ENCODE measurements at regions not wholly inside any gene's neighbourhood (a gene's known extent, or its start where the extent isn't known, plus 50 kb on each side); places are given as distances from the start of the nearest gene placed in this dataset.

- 50 to 58% methylated on average over 6 of the region's 6 CpGs for WGBS, 2 donors
Measured at GRCh38 chr7:88500131-88500530, 193.4 kb upstream of the STEAP4 start.

DNA sequence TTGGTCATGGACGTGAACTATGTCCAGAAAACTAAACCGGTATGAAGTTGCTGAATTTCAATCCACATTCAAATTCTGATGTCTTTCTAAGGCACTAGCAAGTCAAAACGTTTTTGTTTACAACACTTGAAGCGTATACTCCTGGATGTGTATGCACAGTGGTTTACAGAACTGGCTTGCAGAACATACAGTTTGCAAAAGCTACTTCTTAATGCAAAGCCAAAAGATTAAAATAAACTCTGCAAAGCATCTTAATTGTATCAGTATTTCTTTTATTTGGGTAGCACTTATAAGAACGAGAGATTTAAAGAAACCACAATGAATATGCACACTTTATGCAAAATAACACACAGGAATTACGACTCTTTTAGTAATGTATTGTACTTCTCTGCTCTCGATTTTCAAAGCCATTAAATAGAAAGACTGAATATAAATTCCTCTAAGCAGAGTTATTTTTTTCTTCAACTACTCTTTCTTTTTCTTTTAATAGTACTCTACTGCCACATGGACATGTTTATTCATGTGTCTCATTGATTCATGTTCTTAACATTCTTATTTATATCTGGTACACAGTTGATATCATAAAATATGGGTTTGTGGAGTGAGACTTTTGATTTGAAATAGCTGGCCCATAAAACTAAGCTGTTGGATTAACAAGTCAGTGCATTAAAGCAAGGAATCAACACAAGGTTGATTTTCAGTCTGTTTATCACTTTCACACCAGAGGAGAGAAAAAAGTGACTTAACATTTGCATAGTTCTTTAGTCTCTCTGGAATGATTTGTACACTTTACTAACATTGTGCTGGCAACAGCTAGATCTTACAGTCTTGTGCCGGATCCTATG lies 189.4 kb upstream of the STEAP4 start:
- Histone ChIP-seq H3K36me3 (no peaks in the 10 kb centered on the region), H3K9me3 (no peaks in the 10 kb centered on the region), H3K4me1 (no peaks in the 10 kb centered on the region), H3K4me3 (no peak overlapping the region), H3K27me3 (no peaks in the 10 kb centered on the region), H3K27ac (no peak overlapping the region)
- no peak for DNase-seq (ENCODE audit: low spot score in 2 of 2)
- WGBS, 2 donors: 63 to 70% methylated on average over 8 of the region's 8 CpGs
- no peak for TF ChIP-seq EP300 (IDR thresholded peaks at IDR 0.05)
- TF ChIP-seq POLR2A (IDR thresholded peaks at IDR 0.05): no peak
- TF ChIP-seq CTCF (IDR thresholded peaks at IDR 0.05): no peak

More at GRCh38 chr7:88500131-88500530, 193.4 kb upstream of the STEAP4 start:
- no peak overlapping the region for H3K4me3 ChIP-seq
- H3K27me3 ChIP-seq: no peaks in the 10 kb centered on the region
- H3K27ac ChIP-seq: no peak overlapping the region
- H3K9me3 ChIP-seq: no peaks in the 10 kb centered on the region
- no peaks in the 10 kb centered on the region for H3K36me3 ChIP-seq
- DNase-seq (ENCODE audit: low spot score in 2 of 2): no peak
- H3K4me1 ChIP-seq: no peaks in the 10 kb centered on the region
- TF ChIP-seq CTCF (IDR thresholded peaks at IDR 0.05) (no peak), POLR2A (IDR thresholded peaks at IDR 0.05) (no peak), EP300 (IDR thresholded peaks at IDR 0.05) (no peak)

GRCh38 chr7:88492153-88492552 lies 185.5 kb upstream of the STEAP4 start:
- no peak overlapping the region for H3K27ac ChIP-seq
- no peaks in the 10 kb centered on the region for H3K4me1 ChIP-seq
- no peaks in the 10 kb centered on the region for H3K36me3 ChIP-seq
- no peak for DNase-seq (ENCODE audit: low spot score in 2 of 2)
- no peaks in the 10 kb centered on the region for H3K27me3 ChIP-seq
- H3K9me3 ChIP-seq: no peaks in the 10 kb centered on the region
- no peak overlapping the region for H3K4me3 ChIP-seq
- no peak for TF ChIP-seq CTCF (IDR thresholded peaks at IDR 0.05)
- TF ChIP-seq EP300 (IDR thresholded peaks at IDR 0.05): no peak
- TF ChIP-seq POLR2A (IDR thresholded peaks at IDR 0.05): no peak

DNA sequence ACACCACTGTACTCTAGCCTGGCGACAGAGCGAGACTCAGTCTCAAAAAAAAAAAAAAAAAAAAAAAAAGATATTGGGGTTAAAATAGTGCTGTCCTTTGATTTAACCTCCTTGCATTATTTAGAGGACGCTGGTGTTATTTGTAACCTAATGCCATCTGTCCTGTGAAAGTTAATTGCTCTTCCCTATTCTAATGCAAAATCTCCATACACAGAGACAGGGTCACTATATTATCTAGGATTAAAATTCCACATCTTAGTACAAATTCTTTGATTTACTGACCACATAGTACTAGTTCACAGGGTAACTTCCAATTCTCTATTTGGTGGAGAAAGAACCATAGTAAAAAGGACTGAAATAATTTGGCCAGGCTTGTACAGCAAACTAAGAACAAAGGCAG lies 184.2 kb upstream of the STEAP4 start:
- no peak overlapping the region for H3K27ac ChIP-seq
- H3K4me3 ChIP-seq: no peak overlapping the region
- no peaks in the 10 kb centered on the region for H3K9me3 ChIP-seq
- no peaks in the 10 kb centered on the region for H3K36me3 ChIP-seq
- H3K4me1 ChIP-seq: no peaks in the 10 kb centered on the region
- TF ChIP-seq CTCF (IDR thresholded peaks at IDR 0.05) (no peak), POLR2A (IDR thresholded peaks at IDR 0.05) (no peak), EP300 (IDR thresholded peaks at IDR 0.05) (no peak)
- no peak for DNase-seq (ENCODE audit: low spot score in 2 of 2)
- no peaks in the 10 kb centered on the region for H3K27me3 ChIP-seq
- WGBS, 2 donors: 79 to 80% methylated on average over 3 of the region's 3 CpGs

DNA sequence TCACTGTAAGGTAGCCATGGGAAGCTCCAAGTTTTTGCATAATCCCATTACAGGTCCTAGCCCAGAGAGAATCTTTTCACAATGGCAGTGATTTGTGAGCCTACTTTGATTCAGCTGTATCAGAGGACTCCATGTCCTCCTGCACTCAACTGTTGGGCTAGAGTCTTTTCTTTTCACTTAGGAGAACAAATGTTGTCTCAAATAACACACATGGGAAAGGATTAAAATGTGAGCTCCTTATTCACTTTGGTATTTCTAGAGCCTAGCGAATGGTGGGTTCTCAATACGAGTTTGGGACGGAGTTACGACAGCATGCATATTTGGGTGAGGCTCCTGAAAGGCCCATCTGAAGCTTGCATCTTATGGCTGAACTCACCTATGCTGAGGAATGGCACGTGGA lies 183.5 kb upstream of the STEAP4 start:
- H3K36me3 ChIP-seq: no peaks in the 10 kb centered on the region
- no peak overlapping the region for H3K27ac ChIP-seq
- 89 to 90% methylated on average over 5 of the region's 5 CpGs for WGBS, 2 donors
- H3K9me3 ChIP-seq: no peaks in the 10 kb centered on the region
- H3K27me3 ChIP-seq: no peaks in the 10 kb centered on the region
- DNase-seq (ENCODE audit: low spot score in 2 of 2): no peak
- TF ChIP-seq POLR2A (IDR thresholded peaks at IDR 0.05): no peak
- no peak for TF ChIP-seq CTCF (IDR thresholded peaks at IDR 0.05)
- TF ChIP-seq EP300 (IDR thresholded peaks at IDR 0.05): no peak
- H3K4me3 ChIP-seq: no peak overlapping the region
- no peaks in the 10 kb centered on the region for H3K4me1 ChIP-seq

Measured in tibial nerve (tissue), 4 donors.